Epithelial cell of esophagus (primary cell): ENCODE measurements at regions not wholly inside any gene's neighbourhood (a gene's known extent, or its start where the extent isn't known, plus 50 kb on each side); places are given as distances from the start of the nearest gene placed in this dataset.
"Not testable (repeated sequence)": the region's sequence is repeated elsewhere in the genome, so short reads cannot be mapped to it uniquely, and the experiment has no call there.

Experiments
- DNase-seq: peaks from one replicate; pipeline ENCODE4 v3.0.0; 2010; ENCODE audit warnings: low read depth
- H3K4me3 ChIP-seq: 2 replicates; pipeline ENCODE4 v1.5.1; 2011; ENCODE audit warnings: mild to moderate bottlenecking, low read length, control low read depth
- TF ChIP-seq, protein P1 (sequence below): IDR thresholded peaks from 2 replicates; pipeline ENCODE4 v1.5.1; 2011; ENCODE audit warnings: low read depth, mild to moderate bottlenecking, low read length, control low read depth, inconsistent platforms; ENCODE audit not compliant: insufficient read depth; ENCODE audit errors: missing control alignments

DNA sequence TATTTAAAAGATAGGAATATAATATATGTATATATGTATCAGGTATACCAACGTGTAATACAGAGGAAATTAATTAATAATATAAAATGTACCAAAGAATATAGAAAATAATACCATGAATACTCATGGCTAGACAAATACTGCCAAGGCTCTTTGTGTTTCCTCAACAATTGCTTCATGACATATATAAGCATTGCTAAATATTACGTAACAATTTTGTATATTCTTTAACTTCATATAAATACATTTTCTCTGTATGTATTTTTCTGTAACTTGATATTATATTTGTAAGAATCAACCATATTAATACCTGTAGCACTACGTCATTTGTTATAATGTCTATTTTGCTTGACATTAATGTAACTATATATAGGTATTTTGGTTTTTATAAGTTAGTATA is 104.0 kb downstream of the CEP44 start:
- DNase-seq: no peak
- TF ChIP-seq, protein P1, sequence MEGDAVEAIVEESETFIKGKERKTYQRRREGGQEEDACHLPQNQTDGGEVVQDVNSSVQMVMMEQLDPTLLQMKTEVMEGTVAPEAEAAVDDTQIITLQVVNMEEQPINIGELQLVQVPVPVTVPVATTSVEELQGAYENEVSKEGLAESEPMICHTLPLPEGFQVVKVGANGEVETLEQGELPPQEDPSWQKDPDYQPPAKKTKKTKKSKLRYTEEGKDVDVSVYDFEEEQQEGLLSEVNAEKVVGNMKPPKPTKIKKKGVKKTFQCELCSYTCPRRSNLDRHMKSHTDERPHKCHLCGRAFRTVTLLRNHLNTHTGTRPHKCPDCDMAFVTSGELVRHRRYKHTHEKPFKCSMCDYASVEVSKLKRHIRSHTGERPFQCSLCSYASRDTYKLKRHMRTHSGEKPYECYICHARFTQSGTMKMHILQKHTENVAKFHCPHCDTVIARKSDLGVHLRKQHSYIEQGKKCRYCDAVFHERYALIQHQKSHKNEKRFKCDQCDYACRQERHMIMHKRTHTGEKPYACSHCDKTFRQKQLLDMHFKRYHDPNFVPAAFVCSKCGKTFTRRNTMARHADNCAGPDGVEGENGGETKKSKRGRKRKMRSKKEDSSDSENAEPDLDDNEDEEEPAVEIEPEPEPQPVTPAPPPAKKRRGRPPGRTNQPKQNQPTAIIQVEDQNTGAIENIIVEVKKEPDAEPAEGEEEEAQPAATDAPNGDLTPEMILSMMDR: no peak
- H3K4me3 ChIP-seq: no peak overlapping the region

DNA sequence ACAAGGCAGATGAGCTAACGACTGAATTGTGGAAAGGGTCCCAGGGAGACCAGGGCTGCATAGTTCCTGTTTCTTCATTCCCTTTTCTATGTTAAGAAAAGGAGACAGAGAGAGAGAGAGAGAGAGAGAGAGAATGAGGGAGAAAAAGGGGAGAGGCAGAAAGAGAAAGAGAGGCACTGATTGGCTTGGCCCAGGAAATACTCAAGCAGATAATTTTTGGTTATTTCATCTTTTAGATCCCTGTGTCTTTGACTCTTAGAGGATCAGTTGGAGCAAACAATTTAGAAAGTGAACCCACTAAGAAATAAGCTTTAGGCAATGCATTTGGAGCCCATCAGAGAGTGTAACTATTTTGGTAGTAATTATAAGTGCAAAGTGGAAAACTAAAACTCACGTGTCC is 103.4 kb downstream of the CEP44 start:
- TF ChIP-seq, protein P1: no peak
- no peak overlapping the region for H3K4me3 ChIP-seq
- no peak for DNase-seq

DNA sequence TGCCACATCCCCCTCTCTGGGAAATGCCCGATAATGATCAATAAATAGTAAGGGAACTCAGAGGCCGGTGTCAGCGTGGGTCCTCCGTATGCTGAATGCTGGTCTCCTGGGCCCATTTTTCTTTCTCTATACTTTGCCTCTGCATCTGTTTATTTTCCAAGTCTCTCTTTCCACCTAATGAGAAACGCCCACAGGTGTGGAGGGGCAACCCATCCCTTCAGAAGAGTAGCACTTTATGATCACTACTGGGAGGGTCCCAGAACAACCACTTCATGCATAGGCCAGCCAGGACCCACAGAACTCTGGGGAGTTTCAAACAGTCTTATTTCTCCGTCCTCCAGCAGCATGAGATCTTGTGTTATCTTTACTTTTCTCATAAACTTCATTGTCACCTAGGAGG is 100.1 kb downstream of the CEP44 start:
- no peak for DNase-seq
- TF ChIP-seq, protein P1: no peak
- no peak overlapping the region for H3K4me3 ChIP-seq

DNA sequence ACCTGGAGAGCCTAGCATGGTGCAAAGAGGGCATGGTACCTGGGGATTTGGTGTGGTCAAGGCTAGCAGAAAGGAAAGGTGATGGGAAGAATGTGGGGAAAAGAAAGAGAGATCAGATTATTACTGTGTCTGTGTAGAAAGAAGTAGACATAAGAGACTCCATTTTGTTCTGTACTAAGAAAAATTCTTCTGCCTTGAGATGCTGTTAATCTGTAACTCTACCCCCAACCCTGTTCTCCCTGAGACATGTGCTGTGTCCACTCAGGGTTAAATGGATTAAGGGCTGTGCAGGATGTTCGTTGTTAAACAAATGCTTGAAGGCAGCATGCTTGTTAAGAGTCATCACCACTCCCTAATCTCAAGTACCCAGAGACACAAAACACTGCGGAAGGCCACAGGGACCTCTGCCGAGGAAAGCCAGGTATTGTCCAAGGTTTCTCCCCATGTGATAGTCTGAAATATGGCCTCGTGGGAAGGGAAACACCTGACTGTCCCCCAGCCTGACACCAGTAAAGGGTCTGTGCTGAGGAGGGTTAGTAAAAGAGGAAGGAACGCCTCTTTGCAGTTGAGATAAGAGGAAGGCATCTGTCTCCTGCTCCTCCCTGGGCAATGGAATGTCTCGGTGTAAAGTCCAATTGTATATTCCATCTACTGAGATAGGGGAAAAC is 99.4 kb downstream of the CEP44 start:
- TF ChIP-seq, protein P1: peak; percentile 3
- DNase-seq, H3K4me3 ChIP-seq: not testable (repeated sequence)
